ENCODE measurements at regions not wholly inside any gene's neighbourhood (a gene's known extent, or its start where the extent isn't known, plus 50 kb on each side); places are given as distances from the start of the nearest gene placed in this dataset.

GRCh38 chr2:189374481-189374880, 66.8 kb upstream of the WDR75 start:
- peaks cover 4% of the 10 kb centered on the region for H3K4me1 Mint-ChIP-seq
- H3K4me3 Mint-ChIP-seq = no peak overlapping the region
- ChIA-PET POLR2A (interaction anchor here (0.7 kb wide), 1 partner anchor 34 kb away, joined by 3 read pairs; no protein-coding TSS in a partner anchor), CTCF (no interaction called here)
- H3K27ac Mint-ChIP-seq = no peak overlapping the region
- intact Hi-C loops (cut with DNase I, micrococcal nuclease) = no loop called here
- DNase-seq = no peak
- ATAC-seq = no peak
- no peaks in the 10 kb centered on the region for H3K36me3 Mint-ChIP-seq (ENCODE audit: low read depth)
- no peaks in the 10 kb centered on the region for H3K27me3 Mint-ChIP-seq
- H3K9me3 Mint-ChIP-seq (ENCODE audit: low read depth) = no peaks in the 10 kb centered on the region

- intact Hi-C loops (cut with DNase I, micrococcal nuclease) = no loop called here
- ATAC-seq (no peak), DNase-seq (no peak)
- Mint-ChIP-seq H3K4me3 (no peak overlapping the region), H3K27ac (no peak overlapping the region), H3K4me1 (peaks cover 4% of the 10 kb centered on the region), H3K36me3 (ENCODE audit: low read depth) (no peaks in the 10 kb centered on the region), H3K27me3 (no peaks in the 10 kb centered on the region), H3K9me3 (ENCODE audit: low read depth) (no peaks in the 10 kb centered on the region)
- ChIA-PET POLR2A (no interaction called here), CTCF (no interaction called here)
These were observed 65.4 kb upstream of the WDR75 start for GRCh38 chr2:189375842-189376241.

GRCh38 chr2:189379287-189379630, 62.0 kb upstream of the WDR75 start:
- Mint-ChIP-seq H3K36me3 (ENCODE audit: low read depth) (no peaks in the 10 kb centered on the region), H3K27ac (no peak overlapping the region), H3K9me3 (ENCODE audit: low read depth) (no peaks in the 10 kb centered on the region), H3K4me3 (no peak overlapping the region), H3K4me1 (peaks cover 1% of the 10 kb centered on the region), H3K27me3 (no peaks in the 10 kb centered on the region)
- CTCF ChIA-PET = no interaction called here
- DNase-seq (no peak), ATAC-seq (no peak)
- POLR2A ChIA-PET = no interaction called here
- intact Hi-C loops (cut with DNase I, micrococcal nuclease) = no loop called here

GRCh38 chr2:189379731-189380261, 61.5 kb upstream of the WDR75 start:
- POLR2A ChIA-PET = no interaction called here
- Mint-ChIP-seq H3K27me3 (no peaks in the 10 kb centered on the region), H3K27ac (no peak overlapping the region), H3K36me3 (ENCODE audit: low read depth) (no peaks in the 10 kb centered on the region), H3K4me1 (no peaks in the 10 kb centered on the region), H3K9me3 (ENCODE audit: low read depth) (no peaks in the 10 kb centered on the region), H3K4me3 (no peak overlapping the region)
- no peak for ATAC-seq
- intact Hi-C loops (cut with DNase I, micrococcal nuclease) = no loop called here
- CTCF ChIA-PET = interaction anchor here (1.1 to 1.9 kb wide), 5 partner anchors 12 to 285 kb away, joined by 3 to 4 read pairs (median 3); no protein-coding TSS in a partner anchor
- no peak for DNase-seq

- intact Hi-C loops (cut with DNase I, micrococcal nuclease) = no loop called here
- ATAC-seq (no peak), DNase-seq (no peak)
- Mint-ChIP-seq H3K27ac (no peak overlapping the region), H3K36me3 (ENCODE audit: low read depth) (no peaks in the 10 kb centered on the region), H3K4me3 (no peak overlapping the region), H3K27me3 (no peaks in the 10 kb centered on the region), H3K4me1 (no peaks in the 10 kb centered on the region), H3K9me3 (ENCODE audit: low read depth) (no peaks in the 10 kb centered on the region)
- ChIA-PET CTCF (interaction anchor here (0.9 to 1.0 kb wide), 2 partner anchors 30 to 288 kb away, joined by 3 read pairs; no protein-coding TSS in a partner anchor), POLR2A (no interaction called here)
These were observed 58.6 kb upstream of the WDR75 start for GRCh38 chr2:189382668-189383067.

GRCh38 chr2:189386741-189387140, 54.5 kb upstream of the WDR75 start:
- intact Hi-C loops (cut with DNase I, micrococcal nuclease) = no loop called here
- ATAC-seq (no peak), DNase-seq (no peak)
- H3K9me3 Mint-ChIP-seq (ENCODE audit: low read depth) = no peaks in the 10 kb centered on the region
- H3K36me3 Mint-ChIP-seq (ENCODE audit: low read depth) = no peaks in the 10 kb centered on the region
- no peak overlapping the region for H3K27ac Mint-ChIP-seq
- H3K4me1 Mint-ChIP-seq = no peaks in the 10 kb centered on the region
- ChIA-PET CTCF (interaction anchor here (1.7 kb wide), 1 partner anchor 292 kb away, joined by 4 read pairs; no protein-coding TSS in a partner anchor), POLR2A (no interaction called here)
- no peaks in the 10 kb centered on the region for H3K27me3 Mint-ChIP-seq
- H3K4me3 Mint-ChIP-seq = no peak overlapping the region

- H3K9me3 Mint-ChIP-seq (ENCODE audit: low read depth) = no peaks in the 10 kb centered on the region
- no peak for DNase-seq
- no peaks in the 10 kb centered on the region for H3K4me1 Mint-ChIP-seq
- H3K36me3 Mint-ChIP-seq (ENCODE audit: low read depth) = no peaks in the 10 kb centered on the region
- intact Hi-C loops (cut with DNase I, micrococcal nuclease) = no loop called here
- no peak for ATAC-seq
- no peak overlapping the region for H3K27ac Mint-ChIP-seq
- no peak overlapping the region for H3K4me3 Mint-ChIP-seq
- CTCF ChIA-PET = interaction anchor here (0.7 to 1.4 kb wide), 5 partner anchors 16 to 297 kb away, joined by 3 to 5 read pairs (median 3); no protein-coding TSS in a partner anchor
- POLR2A ChIA-PET = no interaction called here
- no peaks in the 10 kb centered on the region for H3K27me3 Mint-ChIP-seq
These were observed 50.1 kb upstream of the WDR75 start for GRCh38 chr2:189391201-189391600.

Measured in activated CD4-positive, alpha-beta T cell treated with anti-CD3 and anti-CD28 coated beads for 36 hours (primary cell).